H1 (cell line): ENCODE measurements at regions not wholly inside any gene's neighbourhood (a gene's known extent, or its start where the extent isn't known, plus 50 kb on each side); places are given as distances from the start of the nearest gene placed in this dataset.

Experiments
- CTCF ChIA-PET: fragments of 300-600 bp; sonication (Branson Sonifier 250); formaldehyde crosslinking; loops from one replicate; lab custom pipeline; 2021; ENCODE audit not compliant: partially characterized antibody; lab: Charles Lee
- POLR2A ChIA-PET: fragments of 300-600 bp; sonication (Branson Sonifier 250); formaldehyde crosslinking; loops from one replicate; lab custom pipeline; 2021; ENCODE audit warnings: inconsistent platforms; ENCODE audit not compliant: partially characterized antibody; lab: Charles Lee
- DNase-seq, 2 experiments: peaks; one replicate each; pipeline versions ENCODE4 v3.0.0 to v3.0.0-alpha.2; 2010 to 2022; ENCODE audit warnings: low spot score in 2 of 2, low read depth in 1 of 2, mixed read lengths in 1 of 2
- FAIRE-seq: peaks from 2 replicates; lab custom pipeline; 2011; peaks lifted over from hg19 to GRCh38; lab: Jason Lieb, UNC
- H2AFZ ChIP-seq: 2 replicates; pipeline ENCODE4 v1.8.1; 2012; ENCODE audit warnings: low read length, inconsistent platforms
- H2AK5ac ChIP-seq: 2 replicates; pipeline ENCODE4 v1.6.1; 2013; ENCODE audit warnings: low read depth, low read length
- H2BK120ac ChIP-seq: replicated peaks from 2 replicates; pipeline ENCODE3; 2013; ENCODE audit warnings: low read depth, low read length, inconsistent platforms
- H2BK12ac ChIP-seq: 2 replicates; pipeline ENCODE4 v1.6.1; 2013; ENCODE audit warnings: low read depth, low read length
- H2BK15ac ChIP-seq: 2 replicates; pipeline ENCODE4 v1.6.1; 2013; ENCODE audit warnings: low read length
- H2BK20ac ChIP-seq: 2 replicates; pipeline ENCODE4 v1.6.1; 2013; ENCODE audit warnings: low read length
- H2BK5ac ChIP-seq: 2 replicates; pipeline ENCODE4 v1.6.1; 2013; ENCODE audit warnings: low read depth, low read length
- H3K14ac ChIP-seq: 2 replicates; pipeline ENCODE4 v1.6.1; 2013; ENCODE audit warnings: inconsistent platforms; ENCODE audit not compliant: insufficient read length
- H3K18ac ChIP-seq: 2 replicates; pipeline ENCODE4 v1.6.1; 2013; ENCODE audit warnings: low read length; ENCODE audit errors: extremely low read depth
- H3K23ac ChIP-seq: 2 replicates; pipeline ENCODE4 v1.6.1; 2013; ENCODE audit warnings: inconsistent platforms; ENCODE audit not compliant: insufficient read length
- H3K23me2 ChIP-seq: 2 replicates; pipeline ENCODE4 v1.6.1; 2013; ENCODE audit warnings: low read depth, low read length
- H3K27ac ChIP-seq: 2 replicates; pipeline ENCODE4 v1.6.1; 2011; ENCODE audit warnings: low read depth, low read length, inconsistent platforms
- H3K27me3 ChIP-seq, 4 experiments: replicated peaks in 1 of 4; 1 replicate in 1 of 4; 2 replicates in 3 of 4; pipeline versions ENCODE4 v1.6.1 to v1.8.1; 2011 to 2013; ENCODE audit warnings: low read length in 3 of 4, mild to moderate bottlenecking in 3 of 4, inconsistent platforms in 2 of 4, mixed read lengths in 2 of 4, moderate library complexity in 1 of 4; ENCODE audit not compliant: control insufficient read depth in 3 of 4, insufficient read depth in 3 of 4; ENCODE audit errors: extremely low read depth in 1 of 4
- H3K36me3 ChIP-seq, 4 experiments: 2 replicates each; pipeline versions ENCODE4 v1.6.1 to v1.8.1; 2011 to 2013; ENCODE audit warnings: mild to moderate bottlenecking in 4 of 4, low read length in 3 of 4, moderate library complexity in 2 of 4, control low read depth in 1 of 4, inconsistent platforms in 1 of 4; ENCODE audit not compliant: insufficient read depth in 4 of 4, control insufficient read depth in 2 of 4
- H3K4ac ChIP-seq: replicated peaks from 2 replicates; pipeline ENCODE3; 2013; ENCODE audit warnings: low read length, low read depth, mixed read lengths, inconsistent platforms; ENCODE audit not compliant: insufficient read length
- H3K4me1 ChIP-seq, 4 experiments: replicated peaks in 1 of 4; 1 replicate in 1 of 4; 2 replicates in 3 of 4; pipeline versions ENCODE4 v1.6.1 to v1.8.1; 2011 to 2013; ENCODE audit warnings: low read length in 3 of 4, inconsistent platforms in 2 of 4, mixed read lengths in 1 of 4; ENCODE audit not compliant: insufficient read depth in 4 of 4, control insufficient read depth in 3 of 4
- H3K4me2 ChIP-seq, 2 experiments: 2 replicates each; pipeline versions ENCODE4 v1.6.1 to v1.8.1; 2011 to 2013; ENCODE audit warnings: low read depth in 2 of 2, low read length in 2 of 2, control low read depth in 1 of 2, inconsistent platforms in 1 of 2, mild to moderate bottlenecking in 1 of 2; ENCODE audit not compliant: insufficient read depth in 1 of 2
- H3K4me3 ChIP-seq, 4 experiments: fragments of 200-600, 300-600 bp in 1 of 4; sonication (generic), shearing (Covaris generic), sonication (Bioruptor Twin) in 1 of 4; 2 replicates each; pipeline versions ENCODE4 v1.5.1 to v1.8.1; 2011 to 2016; ENCODE audit warnings: low read length in 4 of 4, low read depth in 3 of 4, control low read depth in 2 of 4, inconsistent platforms in 2 of 4, mild to moderate bottlenecking in 2 of 4, mixed read lengths in 1 of 4, moderate library complexity in 1 of 4; ENCODE audit not compliant: insufficient read depth in 2 of 4; ENCODE audit errors: extremely low read depth in 1 of 4
- H3K56ac ChIP-seq: replicated peaks from 2 replicates; pipeline ENCODE3; 2013; ENCODE audit warnings: low read depth, mild to moderate bottlenecking, mixed read lengths, low read length, inconsistent platforms; ENCODE audit not compliant: insufficient read length
- H3K79me1 ChIP-seq: 2 replicates; pipeline ENCODE4 v1.6.1; 2013; ENCODE audit warnings: low read depth, low read length, control low read depth
- H3K79me2 ChIP-seq, 2 experiments: 2 replicates each; pipeline versions ENCODE4 v1.6.1 to v1.8.1; 2012 to 2013; ENCODE audit warnings: low read length in 2 of 2, mild to moderate bottlenecking in 2 of 2, inconsistent platforms in 1 of 2; ENCODE audit not compliant: insufficient read depth in 2 of 2, control insufficient read depth in 1 of 2
- H3K9ac ChIP-seq, 4 experiments: replicated peaks in 1 of 4; 1 replicate in 1 of 4; 2 replicates in 3 of 4; pipeline versions ENCODE4 v1.6.1 to v1.8.1; 2011 to 2013; ENCODE audit warnings: low read depth in 3 of 4, low read length in 3 of 4, control low read depth in 2 of 4, mild to moderate bottlenecking in 2 of 4, moderate library complexity in 2 of 4, inconsistent platforms in 1 of 4; ENCODE audit errors: extremely low read depth in 1 of 4
- H3K9me3 ChIP-seq, 2 experiments: 2 replicates each; pipeline versions ENCODE4 v1.6.1 to v1.8.1; 2012 to 2013; ENCODE audit warnings: mild to moderate bottlenecking in 2 of 2, moderate library complexity in 2 of 2, control low read depth in 1 of 2, inconsistent platforms in 1 of 2, low read depth in 1 of 2, low read length in 1 of 2, mixed read lengths in 1 of 2; ENCODE audit not compliant: insufficient read depth in 2 of 2
- H4K20me1 ChIP-seq, 2 experiments: replicated peaks in 1 of 2; 2 replicates each; pipeline versions ENCODE3 to v1.8.1; 2011 to 2013; ENCODE audit warnings: inconsistent platforms in 2 of 2, low read length in 2 of 2, mild to moderate bottlenecking in 1 of 2; ENCODE audit not compliant: insufficient read depth in 2 of 2, control insufficient read depth in 1 of 2
- H4K5ac ChIP-seq: 2 replicates; pipeline ENCODE4 v1.6.1; 2013; ENCODE audit warnings: low read length, low read depth, mixed read lengths, inconsistent platforms; ENCODE audit not compliant: insufficient read length
- H4K8ac ChIP-seq: 2 replicates; pipeline ENCODE4 v1.8.0; 2013; ENCODE audit warnings: mild to moderate bottlenecking, moderate library complexity, low read length, inconsistent platforms; ENCODE audit not compliant: insufficient read depth; ENCODE audit errors: extremely low read depth
- H4K91ac ChIP-seq: replicated peaks from 2 replicates; pipeline ENCODE3; 2013; ENCODE audit warnings: low read length, mixed read lengths, inconsistent platforms; ENCODE audit not compliant: insufficient read length
- ASH2L ChIP-seq: fragments of 200-600, 300-600 bp; sonication (generic); IDR thresholded peaks from one replicate; pipeline ENCODE4 v1.7.1; 2017; ENCODE audit warnings: low read length
- BCL11A ChIP-seq, 2 experiments: IDR thresholded peaks; one replicate each; pipeline ENCODE4 v1.6.1; 2011; ENCODE audit warnings: low read depth in 2 of 2, low read length in 2 of 2, mild to moderate bottlenecking in 2 of 2
- CHD1 ChIP-seq: IDR thresholded peaks from 2 replicates; pipeline ENCODE4 v1.6.1; 2012; ENCODE audit warnings: low read depth, low read length, improper control_type of control experiment
- CREB1 ChIP-seq: IDR thresholded peaks from 2 replicates; pipeline ENCODE4 v1.6.1; 2012; ENCODE audit warnings: inconsistent platforms
- KDM4A ChIP-seq: IDR thresholded peaks from one replicate; pipeline ENCODE4 v1.7.1; 2012; ENCODE audit warnings: low read depth, mild to moderate bottlenecking, moderate library complexity, low read length, inconsistent platforms; ENCODE audit not compliant: severe bottlenecking
- PHF8 ChIP-seq: fragments of 200-600 bp; sonication (generic); conservative IDR thresholded peaks from 2 replicates; pipeline ENCODE4 v1.7.1; 2012; ENCODE audit warnings: low read depth, mild to moderate bottlenecking, inconsistent platforms, low read length, moderate library complexity
- RXRA ChIP-seq: IDR thresholded peaks from 2 replicates; pipeline ENCODE4 v1.6.1; 2011; ENCODE audit warnings: low read depth, mild to moderate bottlenecking, low read length, moderate library complexity; ENCODE audit not compliant: insufficient read depth
- TEAD4 ChIP-seq: IDR thresholded peaks from 2 replicates; pipeline ENCODE4 v1.6.1; 2012; ENCODE audit warnings: low read depth, low read length, inconsistent platforms, mixed read lengths
- WGBS, 2 experiments: shearing (Covaris generic) in 1 of 2; methylation state at CpG; one replicate each; pipeline versions ENCODE4 v1.1.6 to v1.1.7; 2013 to 2015; ENCODE audit warnings: low lambda C conversion rate in 2 of 2, mixed read lengths in 2 of 2, inconsistent platforms in 1 of 2, low coverage in 1 of 2, missing lambda C conversion rate in 1 of 2; ENCODE audit not compliant: insufficient replicate concordance in 2 of 2, insufficient coverage in 1 of 2, insufficient read length in 1 of 2; ENCODE audit errors: extremely low coverage in 1 of 2, missing lambda C conversion rate in 1 of 2; 5-methylcytosine and 5-hydroxymethylcytosine counted together
- TF ChIP-seq, protein P1 (sequence below), 3 experiments: IDR thresholded peaks; 1 replicate in 2 of 3; 2 replicates in 1 of 3; pipeline versions ENCODE4 v1.5.1 to v1.6.1; 2011; ENCODE audit warnings: low read length in 3 of 3, mild to moderate bottlenecking in 3 of 3, inconsistent platforms in 2 of 3, low read depth in 1 of 3, moderate library complexity in 1 of 3; ENCODE audit not compliant: insufficient read depth in 1 of 3; ENCODE audit errors: control extremely low read depth in 1 of 3
- TF ChIP-seq, protein P2 (sequence below): IDR thresholded peaks from 2 replicates; pipeline ENCODE4 v1.6.1; 2011; ENCODE audit warnings: low read depth, mild to moderate bottlenecking, low read length; ENCODE audit not compliant: insufficient read depth
- TF ChIP-seq, protein P3 (sequence below): IDR thresholded peaks from 2 replicates; pipeline ENCODE4 v1.6.1; 2012; ENCODE audit warnings: low read length, inconsistent platforms

DNA sequence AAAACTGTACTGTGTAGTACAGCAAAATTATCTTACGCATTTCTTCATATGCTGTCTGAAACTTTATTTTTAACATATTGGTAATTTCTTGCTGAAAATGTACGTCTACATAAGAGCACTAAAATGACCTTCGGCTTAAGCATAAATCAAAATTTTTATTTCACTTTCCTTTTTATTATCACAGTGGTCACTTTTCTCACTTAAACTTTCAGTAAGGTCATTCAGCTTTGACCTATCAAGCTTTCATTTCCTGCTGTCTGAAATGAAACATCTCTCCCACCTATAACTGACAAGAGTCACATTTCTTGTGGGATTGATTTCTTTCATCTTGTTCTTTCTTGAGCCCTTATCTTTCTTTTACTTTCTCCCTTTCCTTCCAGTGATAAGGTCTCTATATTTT, 2212.7 kb upstream of the PCDH20 start:
- Histone ChIP-seq H3K18ac (no peak overlapping the region), H3K4ac (no peak overlapping the region), H2AK5ac (no peak overlapping the region), H3K9me3 (no peaks in the 10 kb centered on the region), H2BK5ac (no peak overlapping the region), H3K9ac (no peak overlapping the region), H3K27me3 (no peaks in the 10 kb centered on the region), H2BK120ac (no peak overlapping the region), H4K8ac (no peak overlapping the region), H2BK15ac (no peak overlapping the region), H4K91ac (no peak overlapping the region), H3K36me3 (no peaks in the 10 kb centered on the region), H2BK12ac (no peak overlapping the region), H2BK20ac (no peak overlapping the region), H3K14ac (no peak overlapping the region), H3K4me3 (no peak overlapping the region), H2AFZ (no peak overlapping the region), H3K4me2 (no peak overlapping the region), H4K20me1 (no peaks in the 10 kb centered on the region), H4K5ac (no peak overlapping the region), H3K23me2 (no peaks in the 10 kb centered on the region), H3K79me2 (no peaks in the 10 kb centered on the region), H3K4me1 (no peaks in the 10 kb centered on the region), H3K79me1 (no peaks in the 10 kb centered on the region), H3K23ac (no peak overlapping the region), H3K27ac (no peak overlapping the region), H3K56ac (no peak overlapping the region)
- FAIRE-seq (no peak), DNase-seq (no peak)
- POLR2A ChIA-PET, result no interaction called here
- CTCF ChIA-PET, result no interaction called here
- WGBS, 2 experiments, result 83% methylated on average over 3 of the region's 3 CpGs; no CpG with 5 or more reads in 1 of the 2 experiments
- TF ChIP-seq CHD1 (no peak), PHF8 (no peak), RXRA (no peak), TEAD4 (no peak), KDM4A (no peak), ASH2L (no peak), BCL11A (IDR thresholded peaks at IDR 0.05; ENCODE audit: low read depth in 2 of 2, low read length in 2 of 2) (no peak), CREB1 (no peak)
- TF ChIP-seq, protein P1, sequence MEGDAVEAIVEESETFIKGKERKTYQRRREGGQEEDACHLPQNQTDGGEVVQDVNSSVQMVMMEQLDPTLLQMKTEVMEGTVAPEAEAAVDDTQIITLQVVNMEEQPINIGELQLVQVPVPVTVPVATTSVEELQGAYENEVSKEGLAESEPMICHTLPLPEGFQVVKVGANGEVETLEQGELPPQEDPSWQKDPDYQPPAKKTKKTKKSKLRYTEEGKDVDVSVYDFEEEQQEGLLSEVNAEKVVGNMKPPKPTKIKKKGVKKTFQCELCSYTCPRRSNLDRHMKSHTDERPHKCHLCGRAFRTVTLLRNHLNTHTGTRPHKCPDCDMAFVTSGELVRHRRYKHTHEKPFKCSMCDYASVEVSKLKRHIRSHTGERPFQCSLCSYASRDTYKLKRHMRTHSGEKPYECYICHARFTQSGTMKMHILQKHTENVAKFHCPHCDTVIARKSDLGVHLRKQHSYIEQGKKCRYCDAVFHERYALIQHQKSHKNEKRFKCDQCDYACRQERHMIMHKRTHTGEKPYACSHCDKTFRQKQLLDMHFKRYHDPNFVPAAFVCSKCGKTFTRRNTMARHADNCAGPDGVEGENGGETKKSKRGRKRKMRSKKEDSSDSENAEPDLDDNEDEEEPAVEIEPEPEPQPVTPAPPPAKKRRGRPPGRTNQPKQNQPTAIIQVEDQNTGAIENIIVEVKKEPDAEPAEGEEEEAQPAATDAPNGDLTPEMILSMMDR (IDR thresholded peaks at IDR 0.05; ENCODE audit: control extremely low read depth in 1 of 3, insufficient read depth in 1 of 3, low read depth in 1 of 3, low read length in 3 of 3), result no peak
- TF ChIP-seq, protein P2, sequence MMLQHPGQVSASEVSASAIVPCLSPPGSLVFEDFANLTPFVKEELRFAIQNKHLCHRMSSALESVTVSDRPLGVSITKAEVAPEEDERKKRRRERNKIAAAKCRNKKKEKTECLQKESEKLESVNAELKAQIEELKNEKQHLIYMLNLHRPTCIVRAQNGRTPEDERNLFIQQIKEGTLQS, result no peak
- TF ChIP-seq, protein P3, sequence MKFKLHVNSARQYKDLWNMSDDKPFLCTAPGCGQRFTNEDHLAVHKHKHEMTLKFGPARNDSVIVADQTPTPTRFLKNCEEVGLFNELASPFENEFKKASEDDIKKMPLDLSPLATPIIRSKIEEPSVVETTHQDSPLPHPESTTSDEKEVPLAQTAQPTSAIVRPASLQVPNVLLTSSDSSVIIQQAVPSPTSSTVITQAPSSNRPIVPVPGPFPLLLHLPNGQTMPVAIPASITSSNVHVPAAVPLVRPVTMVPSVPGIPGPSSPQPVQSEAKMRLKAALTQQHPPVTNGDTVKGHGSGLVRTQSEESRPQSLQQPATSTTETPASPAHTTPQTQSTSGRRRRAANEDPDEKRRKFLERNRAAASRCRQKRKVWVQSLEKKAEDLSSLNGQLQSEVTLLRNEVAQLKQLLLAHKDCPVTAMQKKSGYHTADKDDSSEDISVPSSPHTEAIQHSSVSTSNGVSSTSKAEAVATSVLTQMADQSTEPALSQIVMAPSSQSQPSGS, result no peak
